GM19351 (cell line): ENCODE measurements at regions not wholly inside any gene's neighbourhood (a gene's known extent, or its start where the extent isn't known, plus 50 kb on each side); places are given as distances from the start of the nearest gene placed in this dataset.
"Not testable (repeated sequence)": the region's sequence is repeated elsewhere in the genome, so short reads cannot be mapped to it uniquely, and the experiment has no call there.

Source experiments
- ATAC-seq: cut with Tn5 transposase; IDR thresholded peaks from one replicate; pipeline ENCODE4 v1.9.1; 2021; ENCODE audit warnings: mild to moderate bottlenecking, moderate library complexity; ENCODE audit not compliant: unreplicated experiment

GRCh38 chr13:50539791-50540530, 303.5 kb downstream of the DLEU7 start:
- ATAC-seq, result no peak

GRCh38 chr13:50543141-50543540, 300.4 kb downstream of the DLEU7 start:
- ATAC-seq, result no peak

GRCh38 chr13:50543782-50544181, 299.7 kb downstream of the DLEU7 start:
- no peak for ATAC-seq

GRCh38 chr13:50544211-50544610, 299.3 kb downstream of the DLEU7 start:
- no peak for ATAC-seq

GRCh38 chr13:50547175-50547574, 296.3 kb downstream of the DLEU7 start:
- not testable (repeated sequence) for ATAC-seq

GRCh38 chr13:50548586-50548985, 294.9 kb downstream of the DLEU7 start:
- no peak for ATAC-seq

- no peak for ATAC-seq
Observed at GRCh38 chr13:50549221-50549942, 294.1 kb downstream of the DLEU7 start.

- no peak for ATAC-seq
Observed at GRCh38 chr13:50550151-50550550, 293.3 kb downstream of the DLEU7 start.

GRCh38 chr13:50552424-50552966, 291.0 kb downstream of the DLEU7 start:
- no peak for ATAC-seq

- ATAC-seq, result no peak
Observed at GRCh38 chr13:50561739-50562138, 281.8 kb downstream of the DLEU7 start.

- ATAC-seq, result no peak
Observed at GRCh38 chr13:50566646-50567045, 276.8 kb downstream of the DLEU7 start.

- ATAC-seq, result no peak
Observed at GRCh38 chr13:50572129-50572528, 271.4 kb downstream of the DLEU7 start.

GRCh38 chr13:50573066-50573465, 270.4 kb downstream of the DLEU7 start:
- no peak for ATAC-seq

GRCh38 chr13:50574731-50575130, 268.8 kb downstream of the DLEU7 start:
- ATAC-seq, result no peak

- ATAC-seq, result no peak
Observed at GRCh38 chr13:50575138-50575537, 268.4 kb downstream of the DLEU7 start.

GRCh38 chr13:50576156-50576555, 267.3 kb downstream of the DLEU7 start:
- ATAC-seq, result no peak

- ATAC-seq, result no peak
Observed at GRCh38 chr13:50577806-50578205, 265.7 kb downstream of the DLEU7 start.

GRCh38 chr13:50580684-50581305, 262.7 kb downstream of the DLEU7 start:
- ATAC-seq, result no peak

- no peak for ATAC-seq
Observed at GRCh38 chr13:50581586-50582196, 261.8 kb downstream of the DLEU7 start.

- no peak for ATAC-seq
Observed at GRCh38 chr13:50584856-50585580, 258.5 kb downstream of the DLEU7 start.
